Nephron progenitor cell (in vitro differentiated cells): ENCODE measurements at regions not wholly inside any gene's neighbourhood (a gene's known extent, or its start where the extent isn't known, plus 50 kb on each side); places are given as distances from the start of the nearest gene placed in this dataset.

Experiments used
- DNase-seq: peaks from one replicate; pipeline ENCODE4 v3.0.0; 2021
- H3K27ac Mint-ChIP-seq: 2 replicates; pipeline ENCODE4 v1.8.0; 2021; ENCODE audit warnings: mild to moderate bottlenecking, moderate library complexity, mixed read lengths
- H3K27me3 Mint-ChIP-seq: 2 replicates; pipeline ENCODE4 v1.8.0; 2021; ENCODE audit warnings: mild to moderate bottlenecking, low read depth, mixed read lengths; ENCODE audit not compliant: poor library complexity
- H3K36me3 Mint-ChIP-seq: 2 replicates; pipeline ENCODE4 v1.8.0; 2021; ENCODE audit warnings: low read depth, mixed read lengths
- H3K4me1 Mint-ChIP-seq: 2 replicates; pipeline ENCODE4 v1.8.0; 2021; ENCODE audit warnings: mixed read lengths
- H3K4me3 Mint-ChIP-seq: 2 replicates; pipeline ENCODE4 v1.8.0; 2021; ENCODE audit warnings: mild to moderate bottlenecking, moderate library complexity, mixed read lengths
- H3K9me3 Mint-ChIP-seq: 2 replicates; pipeline ENCODE4 v1.8.0; 2021; ENCODE audit warnings: mild to moderate bottlenecking, moderate library complexity, mixed read lengths
- TF ChIP-seq, protein P1 (sequence below): fragments of 200-600 bp; sonication (generic); IDR thresholded peaks from 2 replicates; pipeline ENCODE4 v1.5.0; 2021; ENCODE audit warnings: antibody characterized with exemption

DNA sequence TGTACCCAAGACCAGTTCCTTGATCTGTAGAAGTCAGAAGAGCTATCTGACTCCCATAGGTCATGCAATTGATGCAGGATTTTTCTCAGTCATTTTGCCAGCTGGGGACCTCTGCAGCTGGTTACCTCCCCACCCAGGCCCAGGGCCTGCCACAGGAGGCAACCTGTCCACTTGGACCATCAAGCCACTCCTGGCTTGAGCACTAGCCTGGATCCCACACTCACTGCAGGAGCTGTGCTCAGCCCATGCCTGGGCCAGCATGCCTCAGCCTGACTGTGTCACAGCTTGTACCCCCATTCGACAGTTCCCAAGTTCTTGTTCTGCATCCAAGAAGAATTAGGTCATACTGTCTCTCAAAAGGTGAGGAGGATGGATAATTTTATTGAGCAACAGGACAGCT lies 189.4 kb downstream of the PCDH17 start:
- Mint-ChIP-seq H3K36me3 (no peaks in the 10 kb centered on the region), H3K27me3 (no peaks in the 10 kb centered on the region), H3K4me3 (no peak overlapping the region), H3K27ac (no peak overlapping the region), H3K9me3 (no peaks in the 10 kb centered on the region), H3K4me1 (peaks cover 27% of the 10 kb centered on the region)
- DNase-seq, result no peak
- TF ChIP-seq, protein P1, sequence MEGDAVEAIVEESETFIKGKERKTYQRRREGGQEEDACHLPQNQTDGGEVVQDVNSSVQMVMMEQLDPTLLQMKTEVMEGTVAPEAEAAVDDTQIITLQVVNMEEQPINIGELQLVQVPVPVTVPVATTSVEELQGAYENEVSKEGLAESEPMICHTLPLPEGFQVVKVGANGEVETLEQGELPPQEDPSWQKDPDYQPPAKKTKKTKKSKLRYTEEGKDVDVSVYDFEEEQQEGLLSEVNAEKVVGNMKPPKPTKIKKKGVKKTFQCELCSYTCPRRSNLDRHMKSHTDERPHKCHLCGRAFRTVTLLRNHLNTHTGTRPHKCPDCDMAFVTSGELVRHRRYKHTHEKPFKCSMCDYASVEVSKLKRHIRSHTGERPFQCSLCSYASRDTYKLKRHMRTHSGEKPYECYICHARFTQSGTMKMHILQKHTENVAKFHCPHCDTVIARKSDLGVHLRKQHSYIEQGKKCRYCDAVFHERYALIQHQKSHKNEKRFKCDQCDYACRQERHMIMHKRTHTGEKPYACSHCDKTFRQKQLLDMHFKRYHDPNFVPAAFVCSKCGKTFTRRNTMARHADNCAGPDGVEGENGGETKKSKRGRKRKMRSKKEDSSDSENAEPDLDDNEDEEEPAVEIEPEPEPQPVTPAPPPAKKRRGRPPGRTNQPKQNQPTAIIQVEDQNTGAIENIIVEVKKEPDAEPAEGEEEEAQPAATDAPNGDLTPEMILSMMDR, result no peak

DNA sequence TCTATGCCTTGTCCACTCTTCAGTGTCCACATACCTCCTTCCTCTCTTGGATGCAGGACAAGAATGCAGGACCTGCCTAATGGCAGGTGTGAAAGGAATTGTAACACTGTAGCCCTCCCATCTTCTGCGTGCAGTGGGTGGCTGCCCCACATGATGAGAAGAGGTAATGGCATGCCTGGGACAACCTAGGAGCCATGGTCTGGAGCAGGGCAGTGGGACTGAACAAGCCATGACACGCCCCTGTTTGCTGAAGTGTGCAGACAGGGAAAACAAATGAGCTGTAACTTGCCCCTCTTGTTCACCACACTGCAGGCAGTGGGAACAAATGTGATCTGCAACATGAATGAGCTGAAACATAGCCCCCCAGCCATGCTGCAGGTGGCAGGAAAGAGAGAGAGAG lies 192.2 kb downstream of the PCDH17 start:
- H3K27me3 Mint-ChIP-seq, result no peaks in the 10 kb centered on the region
- peaks cover 27% of the 10 kb centered on the region for H3K4me1 Mint-ChIP-seq
- peak overlapping the region; percentile 73 for H3K27ac Mint-ChIP-seq
- TF ChIP-seq, protein P1, result no peak
- H3K4me3 Mint-ChIP-seq, result peak overlapping the region; percentile 3
- H3K9me3 Mint-ChIP-seq, result no peaks in the 10 kb centered on the region
- DNase-seq, result no peak
- no peaks in the 10 kb centered on the region for H3K36me3 Mint-ChIP-seq

DNA sequence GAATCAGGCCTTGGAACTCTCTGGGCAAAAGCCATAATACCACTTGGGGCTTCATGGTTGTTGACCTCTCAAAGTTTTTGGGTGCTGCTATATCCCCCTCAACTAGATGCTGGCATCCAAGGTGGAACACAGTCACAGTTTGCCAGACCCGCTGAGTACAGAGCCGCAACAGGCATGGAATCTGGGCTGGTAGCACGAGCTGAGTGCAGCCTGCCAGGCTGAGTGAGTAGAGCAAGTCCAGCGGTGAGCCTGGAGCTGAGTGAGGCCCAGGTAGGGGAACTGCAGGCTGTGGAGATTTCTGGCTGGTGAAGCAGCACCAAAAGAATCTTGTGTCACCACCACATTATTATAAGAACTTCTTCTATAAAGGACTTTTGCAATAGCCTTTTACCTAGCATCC lies 192.6 kb downstream of the PCDH17 start:
- Mint-ChIP-seq H3K36me3 (no peaks in the 10 kb centered on the region), H3K4me3 (no peak overlapping the region), H3K9me3 (no peaks in the 10 kb centered on the region), H3K27me3 (no peaks in the 10 kb centered on the region), H3K27ac (no peak overlapping the region), H3K4me1 (peaks cover 27% of the 10 kb centered on the region)
- DNase-seq, result no peak
- TF ChIP-seq, protein P1, result no peak

DNA sequence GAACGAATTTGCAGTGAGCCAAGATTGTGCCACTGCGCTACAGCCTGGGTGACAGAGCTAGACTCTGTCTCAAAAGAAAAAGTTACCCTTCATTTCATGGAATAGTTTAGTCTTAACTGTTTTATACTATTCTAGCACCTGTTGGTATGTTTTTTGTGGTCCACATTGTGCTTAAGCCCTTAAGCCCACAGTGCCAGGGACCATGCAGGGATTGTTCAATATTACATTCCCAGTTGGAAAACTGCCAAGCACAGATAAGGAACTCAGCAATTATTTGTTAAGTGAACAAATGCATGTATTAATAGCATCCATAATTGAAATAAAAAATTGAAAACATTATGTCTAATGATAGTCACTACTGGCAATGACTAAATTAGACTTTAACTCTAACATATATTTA lies 193.5 kb downstream of the PCDH17 start:
- DNase-seq, result no peak
- H3K4me3 Mint-ChIP-seq, result no peak overlapping the region
- peaks cover 27% of the 10 kb centered on the region for H3K4me1 Mint-ChIP-seq
- no peaks in the 10 kb centered on the region for H3K9me3 Mint-ChIP-seq
- no peaks in the 10 kb centered on the region for H3K36me3 Mint-ChIP-seq
- no peak overlapping the region for H3K27ac Mint-ChIP-seq
- TF ChIP-seq, protein P1, result no peak
- no peaks in the 10 kb centered on the region for H3K27me3 Mint-ChIP-seq

DNA sequence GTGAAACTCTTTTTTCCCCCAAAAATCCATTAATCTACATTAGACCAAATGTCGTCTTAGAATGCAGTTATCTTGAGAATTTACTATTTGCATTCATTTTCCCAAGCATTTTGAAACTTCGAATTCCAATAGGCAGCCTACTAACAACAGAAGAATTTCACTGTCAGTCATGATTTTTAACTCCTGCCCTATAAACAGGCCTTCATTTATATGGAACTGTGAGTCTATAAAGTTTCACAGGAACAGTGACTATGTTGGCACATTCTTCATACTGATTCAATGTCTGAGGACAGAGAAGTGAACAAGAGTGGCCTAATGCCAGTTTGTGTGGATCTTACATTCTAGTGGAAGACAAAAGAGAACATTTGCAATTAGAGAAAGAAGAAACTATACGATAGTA lies 198.0 kb downstream of the PCDH17 start:
- no peaks in the 10 kb centered on the region for H3K27me3 Mint-ChIP-seq
- no peak for DNase-seq
- no peaks in the 10 kb centered on the region for H3K36me3 Mint-ChIP-seq
- no peak overlapping the region for H3K27ac Mint-ChIP-seq
- H3K4me1 Mint-ChIP-seq, result peaks cover 13% of the 10 kb centered on the region
- H3K9me3 Mint-ChIP-seq, result peaks cover 3% of the 10 kb centered on the region
- H3K4me3 Mint-ChIP-seq, result no peak overlapping the region
- TF ChIP-seq, protein P1, result no peak

DNA sequence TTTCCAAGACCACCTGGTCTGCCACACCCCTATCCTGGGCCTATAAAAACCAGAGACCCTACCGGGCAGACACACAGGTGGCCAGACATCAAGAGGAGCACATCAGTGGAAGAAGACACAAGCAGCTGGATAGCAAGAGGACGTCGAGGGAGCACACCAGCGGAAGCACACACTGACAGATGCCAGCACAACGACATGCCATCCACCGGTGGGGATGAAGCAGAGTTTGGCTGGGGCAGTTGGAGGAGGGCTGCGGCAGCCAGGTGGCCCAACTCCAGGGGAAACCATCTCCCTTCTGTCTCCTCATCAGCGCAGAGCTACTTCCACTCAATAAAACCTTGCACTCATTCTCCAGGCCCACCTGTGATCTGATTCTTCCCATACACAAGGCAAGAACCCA lies 200.6 kb downstream of the PCDH17 start:
- TF ChIP-seq, protein P1, result no peak
- H3K4me1 Mint-ChIP-seq, result peaks cover 23% of the 10 kb centered on the region
- peaks cover 3% of the 10 kb centered on the region for H3K9me3 Mint-ChIP-seq
- H3K27me3 Mint-ChIP-seq, result no peaks in the 10 kb centered on the region
- no peaks in the 10 kb centered on the region for H3K36me3 Mint-ChIP-seq
- H3K27ac Mint-ChIP-seq, result no peak overlapping the region
- no peak overlapping the region for H3K4me3 Mint-ChIP-seq
- DNase-seq, result no peak
